GM10266 (cell line): ENCODE measurements at regions not wholly inside any gene's neighbourhood (a gene's known extent, or its start where the extent isn't known, plus 50 kb on each side); places are given as distances from the start of the nearest gene placed in this dataset.

Source experiments
- DNase-seq: peaks from one replicate; pipeline ENCODE4 v3.0.0; 2012; ENCODE audit errors: extremely low spot score
- TF ChIP-seq, protein P1 (sequence below): IDR thresholded peaks from 2 replicates; pipeline ENCODE4 v1.5.1; 2012; ENCODE audit warnings: mild to moderate bottlenecking, low read depth; ENCODE audit not compliant: control insufficient read depth, insufficient read depth; ENCODE audit errors: missing control alignments

DNA sequence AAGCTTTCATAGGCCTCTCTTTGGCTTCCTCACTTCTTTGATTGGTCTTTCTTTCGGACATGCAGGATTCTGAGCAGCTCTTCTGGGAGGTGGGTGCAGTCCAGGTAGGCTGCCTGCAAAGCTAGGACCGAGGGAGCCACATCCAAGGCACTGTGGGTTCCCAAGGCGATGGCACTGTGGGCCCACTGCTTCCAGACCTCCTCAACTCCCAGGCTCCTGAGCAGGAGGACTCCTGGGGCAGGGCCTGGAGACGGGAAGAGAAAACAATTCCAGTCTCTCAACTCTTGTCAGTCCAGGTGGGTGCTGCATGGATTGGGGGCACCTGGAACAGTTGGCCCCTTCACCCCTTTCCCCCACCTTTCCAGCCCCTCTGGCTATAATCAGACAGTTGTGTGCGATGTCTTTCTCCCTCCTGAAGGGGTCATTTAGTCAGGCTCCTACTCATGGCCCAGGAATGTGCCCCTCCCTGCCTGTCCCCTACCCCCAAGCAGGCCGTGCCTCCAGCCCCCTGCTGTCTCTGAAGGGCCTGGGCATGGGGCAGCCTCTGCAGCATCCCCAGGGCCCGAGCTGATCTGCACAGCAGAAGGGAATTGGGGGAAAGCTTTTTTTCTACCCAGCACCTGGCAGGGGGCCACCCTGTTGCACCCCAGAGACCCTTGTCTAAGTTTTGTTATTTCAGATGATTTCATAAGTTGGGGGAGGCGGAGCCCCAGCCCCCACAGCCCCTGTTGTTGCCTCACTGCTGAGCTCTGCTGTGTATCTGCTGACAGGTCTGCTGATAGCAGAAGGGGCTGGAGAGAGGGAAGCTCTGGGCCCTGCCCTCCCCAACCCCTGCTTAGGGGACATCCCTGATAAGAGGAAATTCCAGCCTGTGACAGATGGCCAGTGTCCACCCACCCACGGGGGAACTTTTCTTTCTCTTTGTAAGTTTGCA is 330.3 kb downstream of the SEC14L1 start:
- TF ChIP-seq, protein P1, sequence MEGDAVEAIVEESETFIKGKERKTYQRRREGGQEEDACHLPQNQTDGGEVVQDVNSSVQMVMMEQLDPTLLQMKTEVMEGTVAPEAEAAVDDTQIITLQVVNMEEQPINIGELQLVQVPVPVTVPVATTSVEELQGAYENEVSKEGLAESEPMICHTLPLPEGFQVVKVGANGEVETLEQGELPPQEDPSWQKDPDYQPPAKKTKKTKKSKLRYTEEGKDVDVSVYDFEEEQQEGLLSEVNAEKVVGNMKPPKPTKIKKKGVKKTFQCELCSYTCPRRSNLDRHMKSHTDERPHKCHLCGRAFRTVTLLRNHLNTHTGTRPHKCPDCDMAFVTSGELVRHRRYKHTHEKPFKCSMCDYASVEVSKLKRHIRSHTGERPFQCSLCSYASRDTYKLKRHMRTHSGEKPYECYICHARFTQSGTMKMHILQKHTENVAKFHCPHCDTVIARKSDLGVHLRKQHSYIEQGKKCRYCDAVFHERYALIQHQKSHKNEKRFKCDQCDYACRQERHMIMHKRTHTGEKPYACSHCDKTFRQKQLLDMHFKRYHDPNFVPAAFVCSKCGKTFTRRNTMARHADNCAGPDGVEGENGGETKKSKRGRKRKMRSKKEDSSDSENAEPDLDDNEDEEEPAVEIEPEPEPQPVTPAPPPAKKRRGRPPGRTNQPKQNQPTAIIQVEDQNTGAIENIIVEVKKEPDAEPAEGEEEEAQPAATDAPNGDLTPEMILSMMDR = no peak
- DNase-seq = no peak

DNA sequence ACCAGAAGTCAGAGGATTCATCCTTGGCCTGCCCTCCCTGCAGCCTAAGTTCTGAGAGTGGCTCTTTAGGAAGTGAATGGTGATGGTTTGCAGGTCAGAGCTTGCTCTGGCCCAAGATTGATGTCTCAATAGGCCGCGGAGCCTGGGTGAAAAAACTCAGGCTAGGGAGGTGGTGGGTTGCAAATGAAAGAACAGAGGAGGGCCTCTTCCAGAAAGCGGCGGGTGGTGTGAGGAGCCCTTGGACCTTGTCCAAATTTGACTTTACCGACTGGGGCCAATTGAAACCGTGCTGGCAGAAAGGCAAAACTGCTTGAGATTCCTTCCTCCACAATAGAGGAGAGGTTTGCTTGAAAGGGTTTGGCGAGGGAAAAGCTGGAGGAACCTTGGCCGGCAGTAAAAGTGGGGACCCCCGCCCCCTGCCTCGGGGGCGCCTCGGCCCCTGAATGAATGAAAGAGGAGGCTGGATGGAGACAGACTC is 331.3 kb downstream of the SEC14L1 start:
- TF ChIP-seq, protein P1 = no peak
- no peak for DNase-seq

DNA sequence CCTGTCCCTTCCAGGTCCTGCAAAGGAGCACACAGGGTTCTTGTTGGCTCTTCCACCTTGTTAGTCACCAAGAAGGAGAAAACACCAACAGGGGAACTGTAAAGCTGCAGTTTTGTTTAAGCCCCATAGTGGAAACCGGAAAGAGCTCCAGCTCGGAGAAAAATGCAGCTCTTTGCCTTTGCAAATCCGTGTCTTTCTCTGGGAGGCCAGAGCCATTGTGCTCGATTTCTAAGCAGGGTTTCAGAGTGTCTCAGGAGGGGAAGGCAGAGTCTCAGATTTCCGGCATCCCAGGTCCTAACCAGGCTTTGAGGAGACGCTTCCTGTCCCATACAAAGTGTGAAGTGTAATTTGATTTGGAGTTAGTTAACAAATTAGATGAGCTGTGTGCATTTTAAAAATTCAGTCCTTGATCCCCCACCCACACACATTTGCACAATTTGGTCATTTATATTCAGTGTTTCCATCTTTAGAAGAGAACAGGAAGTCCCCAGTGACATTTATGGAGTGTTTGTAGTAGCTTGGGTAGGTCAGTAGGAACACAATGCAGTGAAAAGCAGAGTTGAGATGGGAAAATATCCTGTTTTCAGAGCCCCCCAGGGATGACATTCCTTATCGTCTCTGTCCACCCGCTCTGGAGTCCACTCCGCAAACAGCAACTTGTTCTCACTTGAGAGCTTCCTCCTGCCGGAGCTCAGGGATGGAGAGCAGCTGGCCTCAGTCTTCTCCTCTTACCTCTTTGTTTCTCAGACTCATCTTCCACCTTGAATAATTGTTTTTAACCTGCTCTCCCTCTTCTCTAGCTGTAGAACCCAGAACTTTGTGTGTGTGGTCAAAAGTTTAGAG is 331.9 kb downstream of the SEC14L1 start:
- TF ChIP-seq, protein P1 = no peak
- no peak for DNase-seq

DNA sequence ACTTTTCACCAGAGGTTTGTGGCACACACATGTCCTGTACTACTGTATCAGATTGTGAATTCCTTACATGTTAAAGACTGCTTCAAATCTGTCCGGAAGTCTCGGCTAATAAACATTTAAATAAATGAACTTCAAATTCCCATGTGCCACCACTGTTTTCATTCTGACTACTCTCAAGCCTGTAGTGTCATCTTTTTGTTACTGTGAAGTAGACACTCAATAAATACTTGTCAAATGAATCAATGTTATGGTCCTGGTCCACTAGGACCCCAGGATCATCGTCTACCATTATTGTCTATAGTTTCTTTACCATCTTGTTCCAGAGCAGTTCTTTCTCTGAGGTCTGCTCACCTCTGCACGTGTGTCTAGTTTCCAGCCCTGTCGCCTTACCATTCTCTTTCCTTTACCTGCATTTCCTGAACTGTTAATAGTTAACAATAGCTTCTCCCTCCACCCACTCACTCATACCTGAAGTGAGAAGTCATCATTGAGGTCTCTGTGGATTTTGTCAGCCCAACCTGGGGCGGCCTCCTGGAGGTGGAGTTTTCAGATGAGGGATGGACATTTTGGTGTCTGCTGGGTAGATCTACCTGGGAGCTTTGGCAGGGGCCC is 333.0 kb downstream of the SEC14L1 start:
- TF ChIP-seq, protein P1 = no peak
- DNase-seq = no peak

DNA sequence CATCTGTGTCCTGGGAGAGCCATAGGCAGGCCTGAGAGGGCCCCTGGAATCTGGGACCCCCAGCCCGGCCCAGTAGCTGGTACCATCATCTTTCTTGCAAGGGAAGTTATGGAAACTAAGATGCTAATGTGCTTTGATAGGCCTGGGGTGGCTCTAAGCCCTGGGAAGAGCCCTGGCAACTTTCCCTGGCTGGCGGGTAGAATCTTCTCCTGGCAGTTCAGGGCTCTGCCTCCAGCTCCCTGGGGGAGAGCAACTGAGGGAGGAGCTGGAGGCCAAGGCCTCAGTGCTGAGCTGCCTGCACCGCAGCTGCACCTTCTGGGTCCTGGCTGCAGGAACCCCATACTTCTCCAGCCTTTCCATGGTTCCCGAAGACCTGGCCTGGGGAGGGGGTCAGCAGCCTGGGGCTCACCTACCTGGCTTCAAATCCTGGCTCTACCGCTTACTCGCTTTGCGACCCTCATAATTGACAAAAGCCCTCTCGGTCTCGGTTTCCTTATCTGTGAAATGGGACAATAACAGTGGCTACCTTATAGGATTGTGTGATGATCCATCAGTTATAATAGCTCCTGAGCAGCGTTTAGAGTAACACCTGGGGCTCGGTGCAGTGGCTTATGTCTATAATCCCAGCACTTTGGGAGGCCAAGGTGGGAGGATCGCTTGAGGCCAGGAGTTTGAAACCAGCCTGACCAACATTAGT is 333.7 kb downstream of the SEC14L1 start:
- TF ChIP-seq, protein P1 = no peak
- DNase-seq = no peak

DNA sequence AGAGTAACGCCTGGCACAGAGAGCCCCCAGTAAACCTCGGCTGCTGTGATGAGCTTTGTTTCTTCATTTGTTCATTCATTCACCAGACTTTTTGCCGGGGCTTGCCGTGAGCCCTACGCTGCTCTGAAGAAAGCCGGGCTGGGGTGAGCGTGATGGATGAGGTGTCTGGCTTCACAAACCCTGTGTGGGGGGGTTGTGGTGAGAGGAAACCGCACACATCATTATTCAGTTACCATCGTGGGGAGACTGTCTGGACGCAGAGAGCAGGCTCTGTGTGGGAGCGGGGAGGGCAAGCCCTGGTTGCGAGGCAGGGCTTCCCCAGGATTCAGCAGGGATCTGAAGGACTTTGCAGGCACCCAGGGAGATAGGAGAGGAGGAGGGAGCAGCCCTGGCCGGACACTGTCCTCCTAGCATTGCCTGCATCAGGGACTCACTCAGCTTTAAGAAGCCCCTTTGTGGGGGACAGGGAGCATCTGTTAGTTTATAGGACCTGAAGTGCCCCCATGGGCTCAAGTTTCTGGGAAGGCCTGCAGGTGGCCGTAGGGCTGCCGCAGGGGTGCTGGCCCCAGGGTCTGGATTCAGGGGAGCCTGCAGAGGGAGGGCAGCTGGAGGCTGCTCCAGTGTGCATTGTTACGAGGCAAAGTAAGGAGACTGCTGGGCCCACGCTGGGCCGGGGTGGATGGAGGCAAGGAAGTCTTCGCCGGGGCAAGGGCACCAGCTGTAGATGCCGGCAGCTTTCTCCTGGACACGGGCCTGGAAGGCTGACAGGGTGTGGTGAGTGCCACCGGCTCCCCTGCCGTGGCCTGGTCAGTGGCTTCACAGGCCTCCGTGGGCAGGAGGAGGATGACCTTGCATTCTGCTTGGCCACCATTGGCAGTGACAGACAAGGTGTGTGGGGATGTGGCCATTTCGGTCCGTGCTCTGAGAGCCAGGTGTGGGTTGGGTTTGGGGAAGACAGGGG is 334.5 kb downstream of the SEC14L1 start:
- TF ChIP-seq, protein P1 = no peak
- no peak for DNase-seq
